GM23338 (cell line): ENCODE measurements at regions not wholly inside any gene's neighbourhood (a gene's known extent, or its start where the extent isn't known, plus 50 kb on each side); places are given as distances from the start of the nearest gene placed in this dataset.

ENCODE experiments used
- EZH2 ChIP-seq: fragments of 200-600 bp; sonication (generic); IDR thresholded peaks from one replicate; pipeline ENCODE4 v1.8.0; 2017; ENCODE audit warnings: antibody characterized with exemption, mild to moderate bottlenecking, low read depth; ENCODE audit not compliant: unreplicated experiment
- EZH2phosphoT487 ChIP-seq: fragments of 200-600 bp; sonication (generic); IDR thresholded peaks from one replicate; pipeline ENCODE4 v1.8.1; 2018; ENCODE audit warnings: antibody characterized with exemption; ENCODE audit not compliant: unreplicated experiment
- POLR2AphosphoS5 ChIP-seq: IDR thresholded peaks from 2 replicates; pipeline ENCODE4 v1.6.1; 2016; ENCODE audit warnings: antibody characterized with exemption, low read depth
- REST ChIP-seq: IDR thresholded peaks from one replicate; pipeline ENCODE4 v1.6.1; 2018; ENCODE audit warnings: antibody characterized with exemption; ENCODE audit not compliant: unreplicated experiment
- TF ChIP-seq, protein P1 (sequence below), 2 experiments: fragments of 200-600 bp in 1 of 2; sonication (generic) in 1 of 2; conservative IDR thresholded peaks; 2 replicates each; pipeline versions ENCODE4 v1.5.1 to v1.6.1; 2016 to 2017; ENCODE audit warnings: antibody characterized with exemption in 2 of 2, low read depth in 2 of 2, mild to moderate bottlenecking in 2 of 2, moderate library complexity in 1 of 2

- TF ChIP-seq, protein P1, sequence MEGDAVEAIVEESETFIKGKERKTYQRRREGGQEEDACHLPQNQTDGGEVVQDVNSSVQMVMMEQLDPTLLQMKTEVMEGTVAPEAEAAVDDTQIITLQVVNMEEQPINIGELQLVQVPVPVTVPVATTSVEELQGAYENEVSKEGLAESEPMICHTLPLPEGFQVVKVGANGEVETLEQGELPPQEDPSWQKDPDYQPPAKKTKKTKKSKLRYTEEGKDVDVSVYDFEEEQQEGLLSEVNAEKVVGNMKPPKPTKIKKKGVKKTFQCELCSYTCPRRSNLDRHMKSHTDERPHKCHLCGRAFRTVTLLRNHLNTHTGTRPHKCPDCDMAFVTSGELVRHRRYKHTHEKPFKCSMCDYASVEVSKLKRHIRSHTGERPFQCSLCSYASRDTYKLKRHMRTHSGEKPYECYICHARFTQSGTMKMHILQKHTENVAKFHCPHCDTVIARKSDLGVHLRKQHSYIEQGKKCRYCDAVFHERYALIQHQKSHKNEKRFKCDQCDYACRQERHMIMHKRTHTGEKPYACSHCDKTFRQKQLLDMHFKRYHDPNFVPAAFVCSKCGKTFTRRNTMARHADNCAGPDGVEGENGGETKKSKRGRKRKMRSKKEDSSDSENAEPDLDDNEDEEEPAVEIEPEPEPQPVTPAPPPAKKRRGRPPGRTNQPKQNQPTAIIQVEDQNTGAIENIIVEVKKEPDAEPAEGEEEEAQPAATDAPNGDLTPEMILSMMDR (conservative IDR thresholded peaks at IDR 0.05; ENCODE audit: low read depth in 2 of 2) = no peak
- no peak for TF ChIP-seq EZH2
- no peak for TF ChIP-seq EZH2phosphoT487
- TF ChIP-seq POLR2AphosphoS5 = no peak
- no peak for TF ChIP-seq REST
Measured at GRCh38 chr14:58954052-58954451, 234.4 kb upstream of the DAAM1 start.
